Left ventricle myocardium inferior (tissue), 1 donor: ENCODE measurements at regions not wholly inside any gene's neighbourhood (a gene's known extent, or its start where the extent isn't known, plus 50 kb on each side); places are given as distances from the start of the nearest gene placed in this dataset.

ENCODE experiments used
- DNase-seq: peaks from one replicate; pipeline ENCODE4 v3.0.0-alpha.2; 2020
- H3K27ac ChIP-seq: fragments of 200-600 bp; replicated peaks from 2 replicates; pipeline ENCODE4 v1.8.0; 2021
- H3K27me3 ChIP-seq: fragments of 200-600 bp; 2 replicates; pipeline ENCODE4 v1.8.0; 2021; ENCODE audit warnings: low read depth
- H3K36me3 ChIP-seq: fragments of 200-600 bp; 2 replicates; pipeline ENCODE4 v1.8.0; 2021
- H3K4me1 ChIP-seq: fragments of 200-600 bp; 2 replicates; pipeline ENCODE4 v1.8.0; 2021
- H3K4me3 ChIP-seq: fragments of 200-600 bp; 2 replicates; pipeline ENCODE4 v1.8.0; 2021; ENCODE audit warnings: mild to moderate bottlenecking, moderate library complexity
- H3K9me3 ChIP-seq: fragments of 200-600 bp; replicated peaks from 2 replicates; pipeline ENCODE4 v1.8.0; 2021
- CTCF ChIP-seq: fragments of 200-600 bp; IDR thresholded peaks from 2 replicates; pipeline ENCODE4 v1.8.0; 2021; ENCODE audit warnings: antibody characterized with exemption, mild to moderate bottlenecking, borderline replicate concordance
- intact Hi-C: fragments of 100-400 bp; cut with micrococcal nuclease; formaldehyde crosslinking; loops from one replicate; pipeline ENCODE4 v1.11.0; 2022
- donor health status: DM: no; HTN: yes; CAD: no; lungs with severe emphysema.

GRCh38 chr14:56933446-56933845 lies 123.2 kb upstream of the OTX2 start:
- H3K27me3 ChIP-seq: peaks cover 6% of the 10 kb centered on the region
- no peaks in the 10 kb centered on the region for H3K9me3 ChIP-seq
- no peak for DNase-seq
- H3K36me3 ChIP-seq: no peaks in the 10 kb centered on the region
- intact Hi-C loops: no loop called here
- no peaks in the 10 kb centered on the region for H3K4me1 ChIP-seq
- no peak overlapping the region for H3K27ac ChIP-seq
- no peak overlapping the region for H3K4me3 ChIP-seq
- TF ChIP-seq CTCF: no peak

- intact Hi-C loops: no loop called here
- Histone ChIP-seq H3K36me3 (no peaks in the 10 kb centered on the region), H3K27ac (no peak overlapping the region), H3K9me3 (peaks cover 12% of the 10 kb centered on the region), H3K4me1 (no peaks in the 10 kb centered on the region), H3K4me3 (no peak overlapping the region), H3K27me3 (peaks cover 5% of the 10 kb centered on the region)
- TF ChIP-seq CTCF: no peak
- no peak for DNase-seq
Measured at GRCh38 chr14:56918849-56919574, 108.7 kb upstream of the OTX2 start.

- no peaks in the 10 kb centered on the region for H3K36me3 ChIP-seq
- TF ChIP-seq CTCF: no peak
- H3K27me3 ChIP-seq: peaks cover 18% of the 10 kb centered on the region
- H3K9me3 ChIP-seq: no peaks in the 10 kb centered on the region
- H3K27ac ChIP-seq: no peak overlapping the region
- no peak overlapping the region for H3K4me3 ChIP-seq
- H3K4me1 ChIP-seq: no peaks in the 10 kb centered on the region
- intact Hi-C loops: no loop called here
- no peak for DNase-seq
Measured at GRCh38 chr14:56905282-56905681, 95.0 kb upstream of the OTX2 start.

GRCh38 chr14:56903304-56903969 lies 93.2 kb upstream of the OTX2 start:
- no peak overlapping the region for H3K4me3 ChIP-seq
- no peaks in the 10 kb centered on the region for H3K36me3 ChIP-seq
- no peak for TF ChIP-seq CTCF
- H3K9me3 ChIP-seq: no peaks in the 10 kb centered on the region
- peaks cover 26% of the 10 kb centered on the region for H3K27me3 ChIP-seq
- no peak for DNase-seq
- no peaks in the 10 kb centered on the region for H3K4me1 ChIP-seq
- intact Hi-C loops: no loop called here
- no peak overlapping the region for H3K27ac ChIP-seq

GRCh38 chr14:56902385-56902784 lies 92.1 kb upstream of the OTX2 start:
- intact Hi-C loops: no loop called here
- no peak for DNase-seq
- Histone ChIP-seq H3K4me1 (no peaks in the 10 kb centered on the region), H3K9me3 (no peaks in the 10 kb centered on the region), H3K27ac (no peak overlapping the region), H3K27me3 (peaks cover 26% of the 10 kb centered on the region), H3K4me3 (no peak overlapping the region), H3K36me3 (no peaks in the 10 kb centered on the region)
- TF ChIP-seq CTCF: no peak
